Activated T-cell treated with anti-CD3 and anti-CD28 coated beads, Interleukin-2, amount 50 U/mL, for 72 hours (primary cell): ENCODE measurements at regions not wholly inside any gene's neighbourhood (a gene's known extent, or its start where the extent isn't known, plus 50 kb on each side); places are given as distances from the start of the nearest gene placed in this dataset.
"Not testable (repeated sequence)": the region's sequence is repeated elsewhere in the genome, so short reads cannot be mapped to it uniquely, and the experiment has no call there.

Experiments used
- ATAC-seq, 2 donors: fragments of 150-1000 bp; cut with Tn5 transposase; replicated peaks in 1 of 2; 2 replicates each; pipeline ENCODE4 v1.10.0; 2021; ENCODE audit warnings: moderate library complexity in 2 of 2, mild to moderate bottlenecking in 1 of 2
- DNase-seq, 2 donors: peaks; one replicate each; pipeline ENCODE4 v3.0.0; 2021 to 2022; ENCODE audit warnings: mixed read lengths in 1 of 2
- H3K27ac Mint-ChIP-seq: one replicate; pipeline ENCODE4 v1.8.0; 2022; ENCODE audit warnings: mild to moderate bottlenecking, moderate library complexity, mixed read lengths
- H3K27me3 Mint-ChIP-seq: one replicate; pipeline ENCODE4 v1.8.0; 2022; ENCODE audit warnings: low read depth, mixed read lengths
- H3K36me3 Mint-ChIP-seq, 2 donors: one replicate each; pipeline ENCODE4 v1.8.0; 2022; ENCODE audit warnings: mixed read lengths in 2 of 2, mild to moderate bottlenecking in 1 of 2; ENCODE audit not compliant: insufficient read depth in 2 of 2
- H3K4me1 Mint-ChIP-seq: one replicate; pipeline ENCODE4 v1.8.0; 2022; ENCODE audit warnings: low read depth, mixed read lengths
- H3K4me3 Mint-ChIP-seq, 2 donors: one replicate each; pipeline ENCODE4 v1.8.0; 2022; ENCODE audit warnings: mild to moderate bottlenecking in 2 of 2, mixed read lengths in 2 of 2, moderate library complexity in 2 of 2
- H3K9me3 Mint-ChIP-seq, 2 donors: one replicate each; pipeline ENCODE4 v1.8.0; 2022; ENCODE audit warnings: mixed read lengths in 2 of 2

GRCh38 chr12:86574143-86574542 is 318.0 kb upstream of the MGAT4C start:
- Mint-ChIP-seq H3K4me3 (no peak overlapping the region), H3K36me3 (peaks cover 0 to 2% of the 10 kb centered on the region in 2 donors), H3K4me1 (no peaks in the 10 kb centered on the region), H3K27me3 (no peaks in the 10 kb centered on the region), H3K27ac (no peak overlapping the region), H3K9me3 (peaks cover 3 to 10% of the 10 kb centered on the region in 2 donors)
- no peak for DNase-seq
- ATAC-seq, result no peak

- Mint-ChIP-seq H3K27me3 (no peaks in the 10 kb centered on the region), H3K4me3 (no peak overlapping the region), H3K36me3 (peaks cover 0 to 2% of the 10 kb centered on the region in 2 donors), H3K27ac (no peak overlapping the region), H3K4me1 (no peaks in the 10 kb centered on the region), H3K9me3 (peaks cover 3 to 10% of the 10 kb centered on the region in 2 donors)
- ATAC-seq (no peak), DNase-seq (no peak)
Observed at GRCh38 chr12:86572455-86572854, 316.3 kb upstream of the MGAT4C start.

- peaks cover 8 to 9% of the 10 kb centered on the region in 2 donors for H3K9me3 Mint-ChIP-seq
- H3K27me3 Mint-ChIP-seq, result no peaks in the 10 kb centered on the region
- H3K36me3 Mint-ChIP-seq, result no peaks in the 10 kb centered on the region
- ATAC-seq (no peak), DNase-seq (no peak)
- no peak overlapping the region for H3K27ac Mint-ChIP-seq
- H3K4me1 Mint-ChIP-seq, result no peaks in the 10 kb centered on the region
- no peak overlapping the region for H3K4me3 Mint-ChIP-seq
Observed at GRCh38 chr12:86565038-86565437, 308.8 kb upstream of the MGAT4C start.

GRCh38 chr12:86555491-86555890 is 299.3 kb upstream of the MGAT4C start:
- H3K4me3 Mint-ChIP-seq, H3K27me3 Mint-ChIP-seq, H3K4me1 Mint-ChIP-seq, H3K27ac Mint-ChIP-seq, DNase-seq, H3K9me3 Mint-ChIP-seq, H3K36me3 Mint-ChIP-seq, ATAC-seq: not testable (repeated sequence)

- ATAC-seq (no peak), DNase-seq (no peak)
- Mint-ChIP-seq H3K9me3 (peaks cover 0 to 3% of the 10 kb centered on the region in 2 donors), H3K27me3 (no peaks in the 10 kb centered on the region), H3K4me3 (no peak overlapping the region), H3K27ac (no peak overlapping the region), H3K36me3 (no peaks in the 10 kb centered on the region), H3K4me1 (no peaks in the 10 kb centered on the region)
Observed at GRCh38 chr12:86551146-86551571, 295.0 kb upstream of the MGAT4C start.

GRCh38 chr12:86550218-86551145 is 294.3 kb upstream of the MGAT4C start:
- Mint-ChIP-seq H3K27ac (no peak overlapping the region), H3K36me3 (no peaks in the 10 kb centered on the region), H3K4me1 (no peaks in the 10 kb centered on the region), H3K27me3 (no peaks in the 10 kb centered on the region), H3K9me3 (peaks cover 0 to 3% of the 10 kb centered on the region in 2 donors), H3K4me3 (no peak overlapping the region)
- DNase-seq (no peak), ATAC-seq (no peak)

GRCh38 chr12:86543716-86544115 is 287.5 kb upstream of the MGAT4C start:
- DNase-seq, result no peak
- Mint-ChIP-seq H3K4me1 (no peaks in the 10 kb centered on the region), H3K4me3 (no peak overlapping the region), H3K27me3 (no peaks in the 10 kb centered on the region), H3K27ac (no peak overlapping the region), H3K9me3 (no peaks in the 10 kb centered on the region), H3K36me3 (no peaks in the 10 kb centered on the region)
- no peak for ATAC-seq

GRCh38 chr12:86530996-86531655 is 274.9 kb upstream of the MGAT4C start:
- Mint-ChIP-seq H3K4me3 (no peak overlapping the region), H3K4me1 (no peaks in the 10 kb centered on the region), H3K27me3 (no peaks in the 10 kb centered on the region), H3K27ac (no peak overlapping the region), H3K36me3 (no peaks in the 10 kb centered on the region), H3K9me3 (peaks cover 3% of the 10 kb centered on the region in 2 donors)
- ATAC-seq (no peak), DNase-seq (no peak)

GRCh38 chr12:86526060-86526595 is 269.9 kb upstream of the MGAT4C start:
- Mint-ChIP-seq H3K4me3 (no peak overlapping the region), H3K27me3 (no peaks in the 10 kb centered on the region), H3K4me1 (no peaks in the 10 kb centered on the region), H3K9me3 (peaks cover 19 to 20% of the 10 kb centered on the region in 2 donors), H3K27ac (no peak overlapping the region), H3K36me3 (peaks cover 0 to 2% of the 10 kb centered on the region in 2 donors)
- ATAC-seq, result no peak
- no peak for DNase-seq

- no peak overlapping the region for H3K4me3 Mint-ChIP-seq
Observed at GRCh38 chr12:86523844-86524243, 267.7 kb upstream of the MGAT4C start.

GRCh38 chr12:86521870-86522269 is 265.7 kb upstream of the MGAT4C start:
- no peaks in the 10 kb centered on the region for H3K4me1 Mint-ChIP-seq
- H3K27me3 Mint-ChIP-seq, result no peaks in the 10 kb centered on the region
- no peak overlapping the region for H3K27ac Mint-ChIP-seq
- no peak overlapping the region for H3K4me3 Mint-ChIP-seq
- peaks cover 20 to 22% of the 10 kb centered on the region in 2 donors for H3K9me3 Mint-ChIP-seq
- peaks cover 0 to 2% of the 10 kb centered on the region in 2 donors for H3K36me3 Mint-ChIP-seq
- DNase-seq (no peak), ATAC-seq (no peak)

More at GRCh38 chr12:86523844-86524243, 267.7 kb upstream of the MGAT4C start:
- Mint-ChIP-seq H3K36me3 (peaks cover 0 to 2% of the 10 kb centered on the region in 2 donors), H3K27me3 (no peaks in the 10 kb centered on the region), H3K9me3 (peaks cover 20 to 22% of the 10 kb centered on the region in 2 donors), H3K27ac (no peak overlapping the region), H3K4me1 (no peaks in the 10 kb centered on the region)
- ATAC-seq, result no peak
- DNase-seq, result no peak

GRCh38 chr12:86513226-86513625 is 257.0 kb upstream of the MGAT4C start:
- ATAC-seq (no peak), DNase-seq (no peak)
- peaks cover 4 to 6% of the 10 kb centered on the region in 2 donors for H3K9me3 Mint-ChIP-seq
- H3K27me3 Mint-ChIP-seq, result no peaks in the 10 kb centered on the region
- H3K4me3 Mint-ChIP-seq, result no peak overlapping the region
- no peaks in the 10 kb centered on the region for H3K4me1 Mint-ChIP-seq
- H3K36me3 Mint-ChIP-seq, result no peaks in the 10 kb centered on the region
- H3K27ac Mint-ChIP-seq, result no peak overlapping the region

GRCh38 chr12:86496595-86496994 is 240.4 kb upstream of the MGAT4C start:
- ATAC-seq, result no peak
- no peak for DNase-seq
- Mint-ChIP-seq H3K9me3 (peaks cover 2% of the 10 kb centered on the region in 2 donors), H3K4me3 (no peak overlapping the region), H3K27me3 (no peaks in the 10 kb centered on the region), H3K27ac (no peak overlapping the region), H3K36me3 (no peaks in the 10 kb centered on the region), H3K4me1 (no peaks in the 10 kb centered on the region)
